GM12878 (cell line): ENCODE measurements at regions not wholly inside any gene's neighbourhood (a gene's known extent, or its start where the extent isn't known, plus 50 kb on each side); places are given as distances from the start of the nearest gene placed in this dataset.
A peak's percentile ranks its signal among the peaks of the same experiment; 100 is the strongest.

Source experiments
- ATAC-seq: fragments of 200-7000 bp; cut with Tn5 transposase; 3 replicates; pipeline ENCODE4 v1.9.1; 2020; ENCODE audit warnings: mild to moderate bottlenecking, moderate library complexity
- BruUV-seq: library from RNA; stranded (reverse); fragments of 400-500 nt; replicated peaks from 2 replicates; lab custom pipeline; 2021; lab: Mats Ljungman, UMichigan
- CTCF ChIA-PET: fragments of 300-600 bp; sonication (Branson Sonifier 250); formaldehyde crosslinking; extraction: SDS; loops from one replicate; lab custom pipeline; 2021; ENCODE audit warnings: inconsistent platforms; lab: Yijun Ruan, JAX
- POLR2A ChIA-PET: fragments of 350-600 bp; formaldehyde crosslinking; extraction: SDS; loops from one replicate; lab custom pipeline; 2021; ENCODE audit warnings: inconsistent platforms; lab: Charles Lee
- RAD21 ChIA-PET: fragments of 300-600 bp; sonication (Branson Sonifier 250); formaldehyde crosslinking; loops from one replicate; lab custom pipeline; 2023; ENCODE audit warnings: antibody characterized with exemption; ENCODE audit not compliant: unreplicated experiment; lab: Charles Lee
- SMC1A ChIA-PET: fragments of 300-600 bp; sonication (Branson Sonifier 250); formaldehyde crosslinking; loops from one replicate; lab custom pipeline; 2023; ENCODE audit not compliant: unreplicated experiment, uncharacterized antibody; lab: Charles Lee
- DNase-seq: peaks from one replicate; pipeline ENCODE4 v3.0.0-alpha.2; 2011; ENCODE audit warnings: low read depth, low spot score
- FAIRE-seq: peaks from 3 replicates; lab custom pipeline; 2011; peaks lifted over from hg19 to GRCh38; lab: Jason Lieb, UNC
- H2AFZ ChIP-seq: 2 replicates; pipeline ENCODE4 v1.6.0; 2011; ENCODE audit warnings: low read depth, low read length, control low read depth; ENCODE audit not compliant: control insufficient read depth
- H3K27ac ChIP-seq: 2 replicates; pipeline ENCODE4 v1.5.1; 2011; ENCODE audit warnings: control low read depth; ENCODE audit not compliant: control insufficient read depth, insufficient read depth
- H3K27me3 ChIP-seq, 2 experiments: replicated peaks in 1 of 2; 2 replicates each; pipeline versions ENCODE4 v1.6.0 to v1.6.1; 2011; ENCODE audit warnings: low read length in 1 of 2; ENCODE audit not compliant: control insufficient read depth in 2 of 2, insufficient read depth in 2 of 2
- H3K36me3 ChIP-seq, 2 experiments: 2 replicates each; pipeline ENCODE4 v1.5.1; 2011; ENCODE audit warnings: low read length in 1 of 2; ENCODE audit not compliant: control insufficient read depth in 2 of 2, insufficient read depth in 2 of 2
- H3K4me1 ChIP-seq: 2 replicates; pipeline ENCODE4 v1.6.1; 2011; ENCODE audit warnings: mild to moderate bottlenecking, low read length, moderate library complexity, mixed read lengths; ENCODE audit not compliant: control insufficient read depth, insufficient read depth
- H3K4me2 ChIP-seq: 2 replicates; pipeline ENCODE4 v1.6.0; 2011; ENCODE audit warnings: control low read depth; ENCODE audit not compliant: control insufficient read depth, insufficient read depth
- H3K4me3 ChIP-seq: fragments of 200-600 bp; sonication (generic); 2 replicates; pipeline ENCODE4 v1.5.1; 2016
- H3K79me2 ChIP-seq: 2 replicates; pipeline ENCODE4 v1.6.0; 2011; ENCODE audit warnings: low read length; ENCODE audit not compliant: control insufficient read depth, insufficient read depth
- H3K9ac ChIP-seq: 2 replicates; pipeline ENCODE4 v1.8.0; 2011; ENCODE audit warnings: low read length, control low read depth, mixed read lengths; ENCODE audit not compliant: control insufficient read depth, insufficient read depth
- H3K9me3 ChIP-seq: replicated peaks from 3 replicates; pipeline ENCODE4 v1.5.1; 2011; ENCODE audit warnings: mild to moderate bottlenecking, low read length; ENCODE audit not compliant: control insufficient read depth, insufficient read depth
- H4K20me1 ChIP-seq: 2 replicates; pipeline ENCODE4 v1.6.0; 2011; ENCODE audit not compliant: control insufficient read depth, insufficient read depth
- MTA2 ChIP-seq: fragments of 450-650 bp; IDR thresholded peaks from 2 replicates; pipeline ENCODE4 v1.6.1; 2016; ENCODE audit warnings: low read depth, mild to moderate bottlenecking, moderate library complexity
- MTA3 ChIP-seq: IDR thresholded peaks from 2 replicates; pipeline ENCODE4 v1.6.1; 2012; ENCODE audit warnings: low read length, inconsistent platforms, borderline replicate concordance
- MYC ChIP-seq: IDR thresholded peaks from 2 replicates; pipeline ENCODE4 v1.6.1; 2011; ENCODE audit warnings: mild to moderate bottlenecking, low read length, moderate library complexity, inconsistent platforms; ENCODE audit not compliant: insufficient read depth, insufficient replicate concordance, insufficient read length, severe bottlenecking
- WGBS: methylation state at CpG from one replicate; pipeline ENCODE4 v1.1.6; 2016; ENCODE audit warnings: low lambda C conversion rate; ENCODE audit not compliant: insufficient replicate concordance, insufficient coverage; ENCODE audit errors: missing lambda C conversion rate; 5-methylcytosine and 5-hydroxymethylcytosine counted together
- in situ Hi-C: fragments of 300-500 bp; cut with MboI; formaldehyde crosslinking; loops from 9 replicates; pipeline ENCODE4 v1.14.3; 2018; ENCODE audit warnings: mixed read lengths
- intact Hi-C: fragments of 100-400 bp; cut with micrococcal nuclease; formaldehyde crosslinking; loops from one replicate; pipeline ENCODE4 v1.14.2; 2022; ENCODE audit not compliant: unreplicated experiment
- TF ChIP-seq, protein P1 (sequence below), 3 experiments: IDR thresholded peaks in 2 of 3; conservative IDR thresholded peaks in 1 of 3; 2 replicates each; pipeline ENCODE4 v1.5.1; 2011; ENCODE audit warnings: low read depth in 3 of 3, low read length in 3 of 3, mild to moderate bottlenecking in 3 of 3, control low read depth in 2 of 3, moderate library complexity in 2 of 3, inconsistent platforms in 1 of 3, mixed read lengths in 1 of 3; ENCODE audit not compliant: control insufficient read depth in 2 of 3, insufficient read depth in 1 of 3; ENCODE audit errors: extremely low read depth in 1 of 3

GRCh38 chr1:114316204-114316603 is 162.5 kb upstream of the SYT6 start:
- Histone ChIP-seq H3K4me2 (no peak overlapping the region), H4K20me1 (no peaks in the 10 kb centered on the region), H2AFZ (no peak overlapping the region), H3K4me1 (no peaks in the 10 kb centered on the region), H3K36me3 (no peaks in the 10 kb centered on the region), H3K27me3 (no peaks in the 10 kb centered on the region), H3K27ac (no peak overlapping the region), H3K79me2 (no peaks in the 10 kb centered on the region), H3K4me3 (no peak overlapping the region), H3K9ac (no peak overlapping the region), H3K9me3 (no peaks in the 10 kb centered on the region)
- TF ChIP-seq, protein P1, sequence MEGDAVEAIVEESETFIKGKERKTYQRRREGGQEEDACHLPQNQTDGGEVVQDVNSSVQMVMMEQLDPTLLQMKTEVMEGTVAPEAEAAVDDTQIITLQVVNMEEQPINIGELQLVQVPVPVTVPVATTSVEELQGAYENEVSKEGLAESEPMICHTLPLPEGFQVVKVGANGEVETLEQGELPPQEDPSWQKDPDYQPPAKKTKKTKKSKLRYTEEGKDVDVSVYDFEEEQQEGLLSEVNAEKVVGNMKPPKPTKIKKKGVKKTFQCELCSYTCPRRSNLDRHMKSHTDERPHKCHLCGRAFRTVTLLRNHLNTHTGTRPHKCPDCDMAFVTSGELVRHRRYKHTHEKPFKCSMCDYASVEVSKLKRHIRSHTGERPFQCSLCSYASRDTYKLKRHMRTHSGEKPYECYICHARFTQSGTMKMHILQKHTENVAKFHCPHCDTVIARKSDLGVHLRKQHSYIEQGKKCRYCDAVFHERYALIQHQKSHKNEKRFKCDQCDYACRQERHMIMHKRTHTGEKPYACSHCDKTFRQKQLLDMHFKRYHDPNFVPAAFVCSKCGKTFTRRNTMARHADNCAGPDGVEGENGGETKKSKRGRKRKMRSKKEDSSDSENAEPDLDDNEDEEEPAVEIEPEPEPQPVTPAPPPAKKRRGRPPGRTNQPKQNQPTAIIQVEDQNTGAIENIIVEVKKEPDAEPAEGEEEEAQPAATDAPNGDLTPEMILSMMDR (IDR thresholded peaks at IDR 0.05 in 2 of 3, conservative IDR thresholded peaks at IDR 0.05 in 1 of 3; ENCODE audit: control insufficient read depth in 2 of 3, extremely low read depth in 1 of 3, insufficient read depth in 1 of 3, low read depth in 3 of 3, low read length in 3 of 3), result peak in 1 of 3 experiments; percentile 1; a peak in 1 of 6 replicates
- TF ChIP-seq MYC, result no peak
- no peak for DNase-seq
- ChIA-PET POLR2A (interaction anchor here (0.6 kb wide), 1 partner anchor 170 kb away, joined by 4 read pairs; no protein-coding TSS in a partner anchor), CTCF (interaction anchor here (1.4 kb wide), 1 partner anchor 112 kb away, joined by 4 read pairs; no protein-coding TSS in a partner anchor), SMC1A (no interaction called here), RAD21 (no interaction called here)
- intact Hi-C loops, result no loop called here
- WGBS, result 25% methylated on average over 3 of the region's 3 CpGs
- no peak for FAIRE-seq
- ATAC-seq, result no peak
- no TSS peak for BruUV-seq
- in situ Hi-C loops, result no loop called here

- Histone ChIP-seq H3K9me3 (no peaks in the 10 kb centered on the region), H4K20me1 (no peaks in the 10 kb centered on the region), H3K36me3 (no peaks in the 10 kb centered on the region)
- no TSS peak for BruUV-seq
- POLR2A ChIA-PET, result interaction anchor here (0.6 kb wide), 1 partner anchor 171 kb away, joined by 4 read pairs; no protein-coding TSS in a partner anchor
- DNase-seq, result no peak
- in situ Hi-C loops, result no loop called here
- no peak for TF ChIP-seq MTA2
- no peak for TF ChIP-seq MTA3
- TF ChIP-seq, all 136 proteins: peak for 0
- no peaks in the 10 kb centered on the region for H3K79me2 ChIP-seq
- no peak overlapping the region for H3K9ac ChIP-seq
- FAIRE-seq, result no peak
- ChIA-PET RAD21 (no interaction called here), CTCF (interaction anchor here (1.4 kb wide), 1 partner anchor 113 kb away, joined by 4 read pairs; no protein-coding TSS in a partner anchor), SMC1A (no interaction called here)
- H3K4me1 ChIP-seq, result no peaks in the 10 kb centered on the region
- no peak overlapping the region for H3K27ac ChIP-seq
- intact Hi-C loops, result no loop called here
- no peak overlapping the region for H3K4me2 ChIP-seq
- no peak overlapping the region for H2AFZ ChIP-seq
- H3K4me3 ChIP-seq, result no peak overlapping the region
- H3K27me3 ChIP-seq, result no peaks in the 10 kb centered on the region
- no peak for ATAC-seq
Measured at GRCh38 chr1:114315631-114316030, 162.0 kb upstream of the SYT6 start.
